OCI-LY7 (cell line): ENCODE measurements at regions not wholly inside any gene's neighbourhood (a gene's known extent, or its start where the extent isn't known, plus 50 kb on each side); places are given as distances from the start of the nearest gene placed in this dataset.

Experiments
- EZH2phosphoT487 ChIP-seq: fragments of 200-600 bp; sonication (generic); IDR thresholded peaks from 2 replicates; pipeline ENCODE4 v1.6.1; 2018; ENCODE audit warnings: low read depth, borderline replicate concordance, mild to moderate bottlenecking, mixed run types, antibody characterized with exemption, low read length, moderate library complexity, mixed read lengths
- TF ChIP-seq, protein P1 (sequence below): fragments of 200-600 bp; sonication (generic); conservative IDR thresholded peaks from 2 replicates; pipeline ENCODE4 v1.5.1; 2014; ENCODE audit warnings: mild to moderate bottlenecking, antibody characterized with exemption, low read length, moderate library complexity, mixed read lengths

DNA sequence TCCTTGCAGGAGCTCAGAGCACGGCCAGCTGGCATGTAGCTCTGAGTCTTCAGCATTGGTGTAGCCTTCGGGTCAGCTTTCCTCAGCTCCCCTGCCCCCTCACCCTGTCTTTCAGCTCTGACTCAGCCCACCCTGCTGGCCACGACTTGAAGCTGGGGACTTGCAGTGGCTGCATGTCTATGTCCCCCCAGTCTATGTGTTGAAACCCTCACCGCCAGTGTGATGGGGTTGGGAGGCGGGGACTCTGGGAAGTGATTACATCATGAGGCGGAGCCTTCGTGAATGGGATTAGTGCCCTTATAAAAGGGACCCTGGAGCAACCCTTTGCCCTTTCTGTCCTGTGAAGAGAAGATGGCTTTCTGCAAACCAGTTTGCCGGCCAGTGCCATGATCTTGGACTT is 111.1 kb downstream of the CTTN start:
- TF ChIP-seq, protein P1, sequence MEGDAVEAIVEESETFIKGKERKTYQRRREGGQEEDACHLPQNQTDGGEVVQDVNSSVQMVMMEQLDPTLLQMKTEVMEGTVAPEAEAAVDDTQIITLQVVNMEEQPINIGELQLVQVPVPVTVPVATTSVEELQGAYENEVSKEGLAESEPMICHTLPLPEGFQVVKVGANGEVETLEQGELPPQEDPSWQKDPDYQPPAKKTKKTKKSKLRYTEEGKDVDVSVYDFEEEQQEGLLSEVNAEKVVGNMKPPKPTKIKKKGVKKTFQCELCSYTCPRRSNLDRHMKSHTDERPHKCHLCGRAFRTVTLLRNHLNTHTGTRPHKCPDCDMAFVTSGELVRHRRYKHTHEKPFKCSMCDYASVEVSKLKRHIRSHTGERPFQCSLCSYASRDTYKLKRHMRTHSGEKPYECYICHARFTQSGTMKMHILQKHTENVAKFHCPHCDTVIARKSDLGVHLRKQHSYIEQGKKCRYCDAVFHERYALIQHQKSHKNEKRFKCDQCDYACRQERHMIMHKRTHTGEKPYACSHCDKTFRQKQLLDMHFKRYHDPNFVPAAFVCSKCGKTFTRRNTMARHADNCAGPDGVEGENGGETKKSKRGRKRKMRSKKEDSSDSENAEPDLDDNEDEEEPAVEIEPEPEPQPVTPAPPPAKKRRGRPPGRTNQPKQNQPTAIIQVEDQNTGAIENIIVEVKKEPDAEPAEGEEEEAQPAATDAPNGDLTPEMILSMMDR = no peak
- TF ChIP-seq EZH2phosphoT487 = no peak
